ENCODE measurements at regions not wholly inside any gene's neighbourhood (a gene's known extent, or its start where the extent isn't known, plus 50 kb on each side); places are given as distances from the start of the nearest gene placed in this dataset.

GRCh38 chr22:49155770-49156580 is 671.7 kb downstream of the BRD1 start:
- Histone ChIP-seq H3K27me3 (no peaks in the 10 kb centered on the region), H3K9me3 (ENCODE audit: low read depth) (no peaks in the 10 kb centered on the region), H3K27ac (no peak overlapping the region), H3K36me3 (no peaks in the 10 kb centered on the region), H3K4me3 (no peak overlapping the region), H3K4me1 (ENCODE audit: low read depth) (peaks cover 6% of the 10 kb centered on the region)
- no peak for TF ChIP-seq CTCF (IDR thresholded peaks at IDR 0.05; ENCODE audit: low read depth, low read length)
- DNase-seq (ENCODE audit: low read depth in 1 of 2, low spot score in 1 of 2), result no peak

DNA sequence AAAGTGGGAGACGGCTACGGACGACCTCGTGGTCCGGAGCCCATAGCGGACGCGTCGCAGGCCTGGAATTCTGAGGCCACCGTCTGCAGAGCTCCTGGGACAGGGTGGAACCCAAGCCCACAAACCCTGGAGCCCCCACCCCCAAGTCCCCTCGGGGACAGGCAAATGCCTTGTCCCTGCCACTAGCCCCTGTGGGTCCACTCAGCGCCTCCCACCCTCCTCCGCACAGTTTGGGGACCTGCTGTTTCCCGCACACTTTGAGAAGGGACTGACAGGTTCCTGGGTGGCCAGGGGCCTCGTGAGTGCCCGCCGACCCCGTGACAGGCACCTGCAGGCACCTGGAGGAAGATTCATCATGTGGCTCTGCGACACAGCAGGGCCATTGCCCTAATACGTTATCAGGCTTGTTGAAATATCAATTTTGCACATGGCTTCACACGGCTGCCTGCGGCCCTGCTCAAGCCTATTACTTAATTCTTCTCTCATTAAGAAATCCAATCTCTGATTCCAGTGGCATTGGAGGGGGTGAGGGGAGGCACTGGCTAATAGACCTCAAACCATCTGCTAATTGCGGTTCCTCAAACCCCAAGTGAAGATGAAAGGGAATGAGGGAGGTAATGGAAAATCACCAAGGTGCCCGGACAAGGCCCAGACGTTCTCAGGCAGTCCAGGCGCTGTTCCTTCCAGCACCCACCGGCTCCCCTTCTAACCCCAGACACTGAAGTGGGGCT is 672.5 kb downstream of the BRD1 start:
- Histone ChIP-seq H3K4me1 (ENCODE audit: low read depth) (peaks cover 6% of the 10 kb centered on the region), H3K27me3 (no peaks in the 10 kb centered on the region), H3K4me3 (no peak overlapping the region), H3K27ac (no peak overlapping the region), H3K36me3 (no peaks in the 10 kb centered on the region), H3K9me3 (ENCODE audit: low read depth) (no peaks in the 10 kb centered on the region)
- TF ChIP-seq CTCF (IDR thresholded peaks at IDR 0.05; ENCODE audit: low read depth, low read length), result no peak
- peak in 1 of 2 donors; percentile 18 for DNase-seq (ENCODE audit: low read depth in 1 of 2, low spot score in 1 of 2)

DNA sequence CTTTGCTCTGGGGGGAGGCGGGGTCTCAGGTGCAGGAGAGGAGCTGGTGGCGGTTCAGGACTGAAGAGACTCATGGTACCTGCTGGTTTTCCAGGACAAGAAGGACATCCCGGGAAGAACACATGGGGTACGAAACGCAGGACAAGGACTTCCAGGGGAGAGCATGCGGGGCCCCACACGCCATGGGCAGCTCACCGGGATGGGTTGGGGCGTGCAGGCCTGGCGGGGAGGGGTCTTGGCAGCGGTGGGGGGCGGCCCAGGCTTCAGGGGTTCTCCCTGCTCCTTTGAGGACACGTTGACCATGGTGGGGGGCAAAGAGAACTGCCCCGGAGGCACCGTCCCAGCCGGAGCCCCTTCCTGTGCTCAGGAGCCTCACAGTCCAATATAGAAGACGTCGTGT is 673.2 kb downstream of the BRD1 start:
- Histone ChIP-seq H3K9me3 (ENCODE audit: low read depth) (no peaks in the 10 kb centered on the region), H3K27ac (no peak overlapping the region), H3K4me1 (ENCODE audit: low read depth) (peaks cover 6% of the 10 kb centered on the region), H3K36me3 (no peaks in the 10 kb centered on the region), H3K4me3 (no peak overlapping the region), H3K27me3 (no peaks in the 10 kb centered on the region)
- no peak for TF ChIP-seq CTCF (IDR thresholded peaks at IDR 0.05; ENCODE audit: low read depth, low read length)
- no peak for DNase-seq (ENCODE audit: low read depth in 1 of 2, low spot score in 1 of 2)

GRCh38 chr22:49153921-49154320 is 673.8 kb downstream of the BRD1 start:
- no peak for DNase-seq (ENCODE audit: low read depth in 1 of 2, low spot score in 1 of 2)
- Histone ChIP-seq H3K27me3 (no peaks in the 10 kb centered on the region), H3K36me3 (no peaks in the 10 kb centered on the region), H3K27ac (no peak overlapping the region), H3K4me3 (no peak overlapping the region), H3K9me3 (ENCODE audit: low read depth) (no peaks in the 10 kb centered on the region), H3K4me1 (ENCODE audit: low read depth) (peaks cover 6% of the 10 kb centered on the region)
- no peak for TF ChIP-seq CTCF (IDR thresholded peaks at IDR 0.05; ENCODE audit: low read depth, low read length)

GRCh38 chr22:49152939-49153770 is 674.5 kb downstream of the BRD1 start:
- no peaks in the 10 kb centered on the region for H3K27me3 ChIP-seq
- H3K9me3 ChIP-seq (ENCODE audit: low read depth), result no peaks in the 10 kb centered on the region
- no peak overlapping the region for H3K4me3 ChIP-seq
- no peak for TF ChIP-seq CTCF (IDR thresholded peaks at IDR 0.05; ENCODE audit: low read depth, low read length)
- no peaks in the 10 kb centered on the region for H3K36me3 ChIP-seq
- DNase-seq (ENCODE audit: low read depth in 1 of 2, low spot score in 1 of 2), result no peak
- peaks cover 6% of the 10 kb centered on the region for H3K4me1 ChIP-seq (ENCODE audit: low read depth)
- H3K27ac ChIP-seq, result no peak overlapping the region
